Spleen (tissue), 7 donors: ENCODE measurements at regions not wholly inside any gene's neighbourhood (a gene's known extent, or its start where the extent isn't known, plus 50 kb on each side); places are given as distances from the start of the nearest gene placed in this dataset.

Source experiments
- CTCF ChIP-seq, 11 experiments: fragments of 200-600 bp in 7 of 11; fragments of 450-650 bp in 4 of 11; sonication (generic) in 4 of 11; IDR thresholded peaks in 8 of 11; conservative IDR thresholded peaks in 3 of 11; 1 replicate in 7 of 11; 2 replicates in 4 of 11; pipeline versions ENCODE4 v1.4.0 to v1.8.0; 2016 to 2021; ENCODE audit warnings: antibody characterized with exemption in 11 of 11, inconsistent platforms in 4 of 11, mild to moderate bottlenecking in 1 of 11
- POLR2AphosphoS5 ChIP-seq, 3 donors: sonication (generic); formaldehyde crosslinking; IDR thresholded peaks; one replicate each; pipeline ENCODE4 v1.5.1; 2017; ENCODE audit warnings: antibody characterized with exemption in 3 of 3
- donor health status: DM: no; HTN: no; CAD: no; lungs with moderate emphysema.
- donor health status: DM: no; HTN: no; CAD: no.
- donor health status: DM: no; HTN: no; CAD: no.

DNA sequence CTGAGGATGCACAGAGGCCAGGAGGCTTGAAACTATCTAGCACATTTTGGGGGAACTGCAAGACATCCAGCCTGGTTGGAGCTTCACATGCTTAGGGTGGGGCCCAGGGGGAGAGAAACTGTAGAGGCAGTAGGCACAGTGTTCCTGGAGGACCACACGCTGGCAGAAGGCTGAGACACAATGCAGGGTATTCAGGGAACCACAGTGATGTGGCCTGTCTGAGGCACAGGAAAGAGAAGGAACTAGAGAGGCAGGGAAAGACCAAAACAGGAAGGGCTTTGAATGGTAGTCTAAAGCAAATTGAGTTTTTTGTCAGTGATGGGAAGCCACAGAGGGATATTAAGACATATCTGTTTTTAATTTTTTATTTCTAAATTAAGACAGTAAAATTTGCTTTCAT is 100.2 kb upstream of the PRICKLE1 start:
- TF ChIP-seq CTCF (IDR thresholded peaks at IDR 0.05 in 8 of 11, conservative IDR thresholded peaks at IDR 0.05 in 3 of 11) (no peak), POLR2AphosphoS5 (IDR thresholded peaks at IDR 0.05) (no peak)
